ENCODE measurements at regions not wholly inside any gene's neighbourhood (a gene's known extent, or its start where the extent isn't known, plus 50 kb on each side); places are given as distances from the start of the nearest gene placed in this dataset.

- DNase-seq, result no peak
These were observed 1821.0 kb downstream of the EFNA5 start for GRCh38 chr5:105849701-105850100.

- DNase-seq, result no peak
These were observed 1829.9 kb downstream of the EFNA5 start for GRCh38 chr5:105840800-105841199.

- no peak for DNase-seq
These were observed 1833.8 kb downstream of the EFNA5 start for GRCh38 chr5:105836887-105837286.

GRCh38 chr5:105836268-105836667 is 1834.5 kb downstream of the EFNA5 start:
- DNase-seq, result no peak

GRCh38 chr5:105828821-105829220 is 1841.9 kb downstream of the EFNA5 start:
- DNase-seq, result no peak

- DNase-seq, result no peak
These were observed 1848.9 kb downstream of the EFNA5 start for GRCh38 chr5:105821800-105822199.

- no peak for DNase-seq
These were observed 1852.8 kb downstream of the EFNA5 start for GRCh38 chr5:105817914-105818313.

- no peak for DNase-seq
These were observed 1853.3 kb downstream of the EFNA5 start for GRCh38 chr5:105817416-105817815.

GRCh38 chr5:105816961-105817360 is 1853.8 kb downstream of the EFNA5 start:
- no peak for DNase-seq

- no peak for DNase-seq
These were observed 1858.4 kb downstream of the EFNA5 start for GRCh38 chr5:105812304-105812703.

- DNase-seq, result no peak
These were observed 1862.8 kb downstream of the EFNA5 start for GRCh38 chr5:105807951-105808350.

GRCh38 chr5:105807290-105807689 is 1863.4 kb downstream of the EFNA5 start:
- DNase-seq, result no peak

GRCh38 chr5:105806596-105806995 is 1864.1 kb downstream of the EFNA5 start:
- no peak for DNase-seq

- DNase-seq, result no peak
These were observed 1867.3 kb downstream of the EFNA5 start for GRCh38 chr5:105803431-105803830.

GRCh38 chr5:105794578-105794977 is 1876.2 kb downstream of the EFNA5 start:
- DNase-seq, result no peak

GRCh38 chr5:105789246-105789645 is 1881.5 kb downstream of the EFNA5 start:
- no peak for DNase-seq

GRCh38 chr5:105783811-105784210 is 1886.9 kb downstream of the EFNA5 start:
- no peak for DNase-seq

- no peak for DNase-seq
These were observed 1888.2 kb downstream of the EFNA5 start for GRCh38 chr5:105782501-105782900.

GRCh38 chr5:105773241-105773640 is 1897.5 kb downstream of the EFNA5 start:
- no peak for DNase-seq

- no peak for DNase-seq
These were observed 1903.5 kb downstream of the EFNA5 start for GRCh38 chr5:105767267-105767666.

GRCh38 chr5:105762728-105763127 is 1908.0 kb downstream of the EFNA5 start:
- DNase-seq, result no peak

GRCh38 chr5:105754056-105754455 is 1916.7 kb downstream of the EFNA5 start:
- peak; percentile 62 for DNase-seq

GRCh38 chr5:105752801-105753200 is 1917.9 kb downstream of the EFNA5 start:
- DNase-seq, result no peak

GRCh38 chr5:105751908-105752307 is 1918.8 kb downstream of the EFNA5 start:
- DNase-seq, result no peak

GRCh38 chr5:105745111-105745510 is 1925.6 kb downstream of the EFNA5 start:
- DNase-seq, result no peak

GRCh38 chr5:105740242-105740641 is 1930.5 kb downstream of the EFNA5 start:
- peak; percentile 45 for DNase-seq

Data from islet precursor cell (in vitro differentiated cells).